ENCODE measurements at regions not wholly inside any gene's neighbourhood (a gene's known extent, or its start where the extent isn't known, plus 50 kb on each side); places are given as distances from the start of the nearest gene placed in this dataset.

GRCh38 chr10:57294698-57295097 lies 933.6 kb upstream of the ZWINT start:
- ChIA-PET CTCF (no interaction called here), POLR2A (no interaction called here)
- Histone ChIP-seq H3K27me3 (ENCODE audit: control insufficient read depth, insufficient read depth, low read length) (no peaks in the 10 kb centered on the region), H3K4me3 (ENCODE audit: low read depth, low read length) (no peak overlapping the region), H3K36me3 (ENCODE audit: control insufficient read depth, insufficient read depth, low read length) (no peaks in the 10 kb centered on the region)
- DNase-seq (ENCODE audit: low read depth) = no peak
- no peak for TF ChIP-seq CTCF (IDR thresholded peaks at IDR 0.05; ENCODE audit: insufficient read depth, low read depth, low read length)

DNA sequence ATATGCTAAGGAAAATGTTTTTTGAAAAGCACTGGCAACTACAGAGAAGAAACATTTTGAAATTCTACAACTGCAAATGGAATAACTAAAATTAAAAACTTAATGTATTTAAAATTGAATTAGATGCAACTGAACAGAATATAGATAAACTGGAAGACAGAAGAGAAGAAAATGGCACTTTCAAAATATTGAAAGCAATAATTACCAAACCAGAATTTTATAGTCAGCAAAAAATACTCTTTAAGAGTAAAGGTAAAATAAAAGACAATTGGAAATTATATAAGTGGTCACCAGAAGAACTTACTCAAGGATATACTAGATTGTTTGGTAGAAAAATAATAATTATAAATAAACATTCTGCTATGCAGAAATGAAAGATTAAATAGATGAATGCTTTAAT lies 927.7 kb upstream of the ZWINT start:
- no peak for TF ChIP-seq CTCF (IDR thresholded peaks at IDR 0.05; ENCODE audit: insufficient read depth, low read depth, low read length)
- DNase-seq (ENCODE audit: low read depth) = no peak
- ChIA-PET CTCF (no interaction called here), POLR2A (no interaction called here)
- Histone ChIP-seq H3K36me3 (ENCODE audit: control insufficient read depth, insufficient read depth, low read length) (no peaks in the 10 kb centered on the region), H3K27me3 (ENCODE audit: control insufficient read depth, insufficient read depth, low read length) (no peaks in the 10 kb centered on the region), H3K4me3 (ENCODE audit: low read depth, low read length) (no peak overlapping the region)

- H3K27me3 ChIP-seq (ENCODE audit: control insufficient read depth, insufficient read depth, low read length) = no peaks in the 10 kb centered on the region
- ChIA-PET CTCF (no interaction called here), POLR2A (no interaction called here)
- no peak overlapping the region for H3K4me3 ChIP-seq (ENCODE audit: low read depth, low read length)
- no peaks in the 10 kb centered on the region for H3K36me3 ChIP-seq (ENCODE audit: control insufficient read depth, insufficient read depth, low read length)
- no peak for DNase-seq (ENCODE audit: low read depth)
- no peak for TF ChIP-seq CTCF (IDR thresholded peaks at IDR 0.05; ENCODE audit: insufficient read depth, low read depth, low read length)
Measured at GRCh38 chr10:57262892-57263291, 901.8 kb upstream of the ZWINT start.

DNA sequence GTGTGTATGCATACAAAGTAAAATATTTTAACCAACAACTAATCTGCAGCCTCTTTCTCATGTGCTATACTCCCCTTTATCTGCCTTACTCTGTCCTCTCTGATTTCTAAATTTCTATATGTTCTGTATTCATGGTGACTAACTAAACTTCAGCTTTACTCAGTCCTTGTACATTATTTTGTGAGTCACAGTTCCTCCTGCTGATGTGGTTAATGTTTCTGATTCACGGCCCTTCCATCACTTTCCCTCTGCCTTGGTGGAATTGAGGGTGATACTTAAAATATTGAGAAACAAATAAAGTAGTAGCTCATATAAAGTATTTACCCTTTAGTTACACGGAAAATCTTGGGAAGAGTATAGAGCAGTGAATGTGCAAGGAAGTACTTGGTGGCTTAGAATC lies 899.1 kb upstream of the ZWINT start:
- POLR2A ChIA-PET = no interaction called here
- no peak for DNase-seq (ENCODE audit: low read depth)
- Histone ChIP-seq H3K4me3 (ENCODE audit: low read depth, low read length) (no peak overlapping the region), H3K27me3 (ENCODE audit: control insufficient read depth, insufficient read depth, low read length) (no peaks in the 10 kb centered on the region), H3K36me3 (ENCODE audit: control insufficient read depth, insufficient read depth, low read length) (no peaks in the 10 kb centered on the region)
- TF ChIP-seq CTCF (IDR thresholded peaks at IDR 0.05; ENCODE audit: insufficient read depth, low read depth, low read length) = no peak
- CTCF ChIA-PET = no interaction called here

GRCh38 chr10:57249615-57250281 lies 888.7 kb upstream of the ZWINT start:
- no peak for DNase-seq (ENCODE audit: low read depth)
- no peaks in the 10 kb centered on the region for H3K36me3 ChIP-seq (ENCODE audit: control insufficient read depth, insufficient read depth, low read length)
- CTCF ChIA-PET = no interaction called here
- POLR2A ChIA-PET = no interaction called here
- TF ChIP-seq CTCF (IDR thresholded peaks at IDR 0.05; ENCODE audit: insufficient read depth, low read depth, low read length) = no peak
- no peaks in the 10 kb centered on the region for H3K27me3 ChIP-seq (ENCODE audit: control insufficient read depth, insufficient read depth, low read length)
- H3K4me3 ChIP-seq (ENCODE audit: low read depth, low read length) = no peak overlapping the region
